ENCODE measurements at regions not wholly inside any gene's neighbourhood (a gene's known extent, or its start where the extent isn't known, plus 50 kb on each side); places are given as distances from the start of the nearest gene placed in this dataset.

GRCh38 chr5:103669615-103670014, 107.0 kb upstream of the NUDT12 start:
- H3K4me1 Mint-ChIP-seq: no peaks in the 10 kb centered on the region
- H3K27me3 ChIP-seq (replicated peaks in 1 of 4; ENCODE audit: control extremely low read depth in 1 of 4, control insufficient read depth in 3 of 4, insufficient read depth in 4 of 4, low read length in 3 of 4): no peaks in the 10 kb centered on the region
- intact Hi-C loops (cut with micrococcal nuclease): no loop called here
- ATAC-seq (ENCODE audit: low read depth) (no peak), DNase-seq (no peak)
- H3K9me3 Mint-ChIP-seq (ENCODE audit: insufficient read depth): peaks cover 3% of the 10 kb centered on the region
- H3K4me2 ChIP-seq (replicated peaks; ENCODE audit: low read depth, low read length, poor library complexity, severe bottlenecking): no peak overlapping the region
- ChIA-PET CTCF (no interaction called here), POLR2A (no interaction called here)
- no peak overlapping the region for H2AFZ ChIP-seq (ENCODE audit: insufficient read depth, low read depth, low read length, poor library complexity, severe bottlenecking)
- no peaks in the 10 kb centered on the region for H3K36me3 ChIP-seq (replicated peaks in 1 of 2; ENCODE audit: control extremely low read depth in 1 of 2, control insufficient read depth in 1 of 2, extremely low read depth in 1 of 2, insufficient read depth in 2 of 2, low read length in 1 of 2)
- H3K4me3 Mint-ChIP-seq: no peak overlapping the region
- H3K79me2 ChIP-seq (ENCODE audit: control insufficient read depth, insufficient read depth, low read length): no peaks in the 10 kb centered on the region
- H3K9me3 ChIP-seq (ENCODE audit: control extremely low read depth in 1 of 3, control insufficient read depth in 2 of 3, insufficient read depth in 1 of 3, low read length in 2 of 3): no peaks in the 10 kb centered on the region
- H3K9ac ChIP-seq (ENCODE audit: low read length): no peak overlapping the region
- H3K4me3 ChIP-seq (ENCODE audit: control extremely low read depth in 1 of 5, extremely low read depth in 1 of 5, insufficient read depth in 1 of 5, low read depth in 2 of 5, low read length in 4 of 5): no peak overlapping the region
- H3K4me1 ChIP-seq (ENCODE audit: control insufficient read depth in 2 of 2, insufficient read depth in 2 of 2, low read length in 2 of 2): no peaks in the 10 kb centered on the region
- no peak overlapping the region for H3K27ac ChIP-seq (ENCODE audit: low read length in 2 of 2)
- H3K27ac Mint-ChIP-seq: no peak overlapping the region
- no peaks in the 10 kb centered on the region for H3K27me3 Mint-ChIP-seq
- TF ChIP-seq EZH2 (IDR thresholded peaks at IDR 0.05; ENCODE audit: borderline replicate concordance, insufficient read depth, low read depth, low read length, poor library complexity, severe bottlenecking) (no peak), CTCF (IDR thresholded peaks at IDR 0.05) (no peak)
- no peaks in the 10 kb centered on the region for H4K20me1 ChIP-seq (ENCODE audit: control insufficient read depth, insufficient read depth, low read length, poor library complexity, severe bottlenecking)
- 92% methylated on average over 4 of the region's 5 CpGs for WGBS (ENCODE audit: insufficient coverage)

- H3K4me1 ChIP-seq (ENCODE audit: control insufficient read depth in 2 of 2, insufficient read depth in 2 of 2, low read length in 2 of 2): no peaks in the 10 kb centered on the region
- ChIA-PET CTCF (no interaction called here), POLR2A (no interaction called here)
- Mint-ChIP-seq H3K4me3 (no peak overlapping the region), H3K9me3 (ENCODE audit: insufficient read depth) (peaks cover 3% of the 10 kb centered on the region), H3K27ac (no peak overlapping the region), H3K4me1 (no peaks in the 10 kb centered on the region), H3K27me3 (no peaks in the 10 kb centered on the region)
- 100% methylated on average over 1 of the region's 3 CpGs for WGBS (ENCODE audit: insufficient coverage)
- H3K79me2 ChIP-seq (ENCODE audit: control insufficient read depth, insufficient read depth, low read length): no peaks in the 10 kb centered on the region
- H3K4me2 ChIP-seq (replicated peaks; ENCODE audit: low read depth, low read length, poor library complexity, severe bottlenecking): no peak overlapping the region
- ATAC-seq (ENCODE audit: low read depth): no peak
- no peaks in the 10 kb centered on the region for H3K9me3 ChIP-seq (ENCODE audit: control extremely low read depth in 1 of 3, control insufficient read depth in 2 of 3, insufficient read depth in 1 of 3, low read length in 2 of 3)
- H2AFZ ChIP-seq (ENCODE audit: insufficient read depth, low read depth, low read length, poor library complexity, severe bottlenecking): no peak overlapping the region
- H3K9ac ChIP-seq (ENCODE audit: low read length): no peak overlapping the region
- no peaks in the 10 kb centered on the region for H4K20me1 ChIP-seq (ENCODE audit: control insufficient read depth, insufficient read depth, low read length, poor library complexity, severe bottlenecking)
- H3K27me3 ChIP-seq (replicated peaks in 1 of 4; ENCODE audit: control extremely low read depth in 1 of 4, control insufficient read depth in 3 of 4, insufficient read depth in 4 of 4, low read length in 3 of 4): no peaks in the 10 kb centered on the region
- H3K4me3 ChIP-seq (ENCODE audit: control extremely low read depth in 1 of 5, extremely low read depth in 1 of 5, insufficient read depth in 1 of 5, low read depth in 2 of 5, low read length in 4 of 5): no peak overlapping the region
- TF ChIP-seq CTCF (IDR thresholded peaks at IDR 0.05) (no peak), EZH2 (IDR thresholded peaks at IDR 0.05; ENCODE audit: borderline replicate concordance, insufficient read depth, low read depth, low read length, poor library complexity, severe bottlenecking) (no peak)
- H3K27ac ChIP-seq (ENCODE audit: low read length in 2 of 2): no peak overlapping the region
- intact Hi-C loops (cut with micrococcal nuclease): no loop called here
- no peak for DNase-seq
- H3K36me3 ChIP-seq (replicated peaks in 1 of 2; ENCODE audit: control extremely low read depth in 1 of 2, control insufficient read depth in 1 of 2, extremely low read depth in 1 of 2, insufficient read depth in 2 of 2, low read length in 1 of 2): no peaks in the 10 kb centered on the region
Observed at GRCh38 chr5:103668281-103668680, 105.7 kb upstream of the NUDT12 start.
